DOHH2 (cell line): ENCODE measurements at regions not wholly inside any gene's neighbourhood (a gene's known extent, or its start where the extent isn't known, plus 50 kb on each side); places are given as distances from the start of the nearest gene placed in this dataset.

ENCODE experiments used
- H3F3A ChIP-seq: fragments of 200-600 bp; sonication (generic), shearing (Covaris generic); 2 replicates; pipeline ENCODE4 v1.6.0; 2016; ENCODE audit warnings: antibody characterized with exemption, mild to moderate bottlenecking; ENCODE audit not compliant: control insufficient read depth, insufficient read depth
- H3K27ac ChIP-seq: fragments of 200-600 bp; sonication (generic); 2 replicates; pipeline ENCODE4 v1.5.1; 2014; ENCODE audit warnings: low read depth, mild to moderate bottlenecking, low read length, moderate library complexity
- H3K27me3 ChIP-seq: fragments of 200-600 bp; sonication (generic); 2 replicates; pipeline ENCODE4 v1.6.1; 2014; ENCODE audit warnings: mild to moderate bottlenecking, low read length, mixed read lengths; ENCODE audit not compliant: control insufficient read depth
- H3K36me3 ChIP-seq: fragments of 200-600 bp; sonication (generic); 2 replicates; pipeline ENCODE4 v1.6.1; 2014; ENCODE audit warnings: mild to moderate bottlenecking, low read length, moderate library complexity, mixed read lengths; ENCODE audit not compliant: control insufficient read depth
- H3K4me1 ChIP-seq: fragments of 200-600 bp; sonication (generic); 2 replicates; pipeline ENCODE4 v1.6.1; 2014; ENCODE audit warnings: mild to moderate bottlenecking, low read length, mixed read lengths; ENCODE audit not compliant: control insufficient read depth
- H3K4me2 ChIP-seq: fragments of 200-600 bp; sonication (generic); 2 replicates; pipeline ENCODE4 v1.6.0; 2014; ENCODE audit warnings: mild to moderate bottlenecking, low read length, moderate library complexity
- H3K4me3 ChIP-seq: fragments of 200-600 bp; sonication (generic); 2 replicates; pipeline ENCODE4 v1.5.1; 2014; ENCODE audit warnings: mild to moderate bottlenecking, low read length, mixed read lengths
- H3K79me2 ChIP-seq: fragments of 200-600 bp; sonication (generic); 2 replicates; pipeline ENCODE4 v1.6.1; 2014; ENCODE audit warnings: mild to moderate bottlenecking, low read length, mixed read lengths; ENCODE audit not compliant: control insufficient read depth
- H3K9me2 ChIP-seq: fragments of 200-600 bp; sonication (generic); replicated peaks from 2 replicates; pipeline ENCODE4 v1.6.1; 2014; ENCODE audit warnings: mild to moderate bottlenecking, low read length, mixed read lengths; ENCODE audit not compliant: control insufficient read depth
- H3K9me3 ChIP-seq: fragments of 200-600 bp; sonication (generic); 2 replicates; pipeline ENCODE4 v1.6.1; 2014; ENCODE audit warnings: antibody characterized with exemption, low read length, mixed read lengths; ENCODE audit not compliant: control insufficient read depth, insufficient read depth
- H4K20me1 ChIP-seq: fragments of 200-600 bp; sonication (generic); 2 replicates; pipeline ENCODE4 v1.6.0; 2014; ENCODE audit warnings: low read depth, mild to moderate bottlenecking, antibody characterized with exemption, low read length, moderate library complexity; ENCODE audit not compliant: control insufficient read depth, insufficient read depth
- CTCF ChIP-seq: fragments of 200-600 bp; sonication (generic); IDR thresholded peaks from one replicate; pipeline ENCODE4 v1.5.1; 2014; ENCODE audit warnings: antibody characterized with exemption, mild to moderate bottlenecking, low read depth, low read length; ENCODE audit not compliant: poor library complexity, severe bottlenecking
- EZH2phosphoT487 ChIP-seq: fragments of 200-600 bp; sonication (generic); IDR thresholded peaks from 2 replicates; pipeline ENCODE4 v1.6.1; 2017; ENCODE audit warnings: borderline replicate concordance, mild to moderate bottlenecking, antibody characterized with exemption, low read length, moderate library complexity, mixed read lengths

GRCh38 chr4:43402393-43402792 lies 509.9 kb downstream of the GRXCR1 start:
- H4K20me1 ChIP-seq, result no peaks in the 10 kb centered on the region
- H3K4me2 ChIP-seq, result no peak overlapping the region
- no peaks in the 10 kb centered on the region for H3K36me3 ChIP-seq
- no peak overlapping the region for H3K4me3 ChIP-seq
- H3K27me3 ChIP-seq, result no peaks in the 10 kb centered on the region
- H3K4me1 ChIP-seq, result no peaks in the 10 kb centered on the region
- no peaks in the 10 kb centered on the region for H3K9me2 ChIP-seq
- no peak overlapping the region for H3K27ac ChIP-seq
- no peaks in the 10 kb centered on the region for H3F3A ChIP-seq
- no peaks in the 10 kb centered on the region for H3K79me2 ChIP-seq
- TF ChIP-seq CTCF (no peak), EZH2phosphoT487 (no peak)
- peaks cover 11% of the 10 kb centered on the region; the same call in 1 of the 2 replicates for H3K9me3 ChIP-seq

- Histone ChIP-seq H4K20me1 (no peaks in the 10 kb centered on the region), H3K9me2 (no peaks in the 10 kb centered on the region), H3K36me3 (no peaks in the 10 kb centered on the region), H3F3A (no peaks in the 10 kb centered on the region), H3K4me2 (no peak overlapping the region), H3K79me2 (no peaks in the 10 kb centered on the region), H3K9me3 (peaks cover 16% of the 10 kb centered on the region; the same call in 1 of the 2 replicates), H3K4me3 (no peak overlapping the region), H3K27me3 (no peaks in the 10 kb centered on the region), H3K27ac (no peak overlapping the region), H3K4me1 (no peaks in the 10 kb centered on the region)
- TF ChIP-seq CTCF, result no peak
- no peak for TF ChIP-seq EZH2phosphoT487
Observed at GRCh38 chr4:43410636-43411035, 518.1 kb downstream of the GRXCR1 start.

DNA sequence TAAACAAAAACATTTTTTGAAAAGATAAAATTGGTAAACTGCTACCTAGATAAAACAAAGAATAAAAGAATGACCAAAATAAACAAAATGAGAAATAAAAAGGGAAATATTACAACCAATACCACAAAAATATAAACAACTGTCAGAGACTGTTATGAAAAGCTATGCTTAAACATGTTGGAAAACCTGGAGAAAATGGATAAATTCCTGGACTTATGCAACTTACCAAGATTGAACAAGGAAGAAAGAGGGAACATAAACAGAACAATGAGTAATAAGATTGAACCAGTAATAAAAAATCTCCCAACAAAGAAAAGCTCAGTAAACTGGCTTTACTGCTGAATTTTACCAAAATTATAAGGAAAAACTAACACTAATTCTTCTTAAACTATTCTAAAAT lies 518.7 kb downstream of the GRXCR1 start:
- no peak overlapping the region for H3K4me3 ChIP-seq
- no peak overlapping the region for H3K27ac ChIP-seq
- H3F3A ChIP-seq, result no peaks in the 10 kb centered on the region
- TF ChIP-seq CTCF (no peak), EZH2phosphoT487 (no peak)
- peaks cover 16% of the 10 kb centered on the region; the same call in 1 of the 2 replicates for H3K9me3 ChIP-seq
- H3K4me2 ChIP-seq, result no peak overlapping the region
- H3K36me3 ChIP-seq, result no peaks in the 10 kb centered on the region
- H3K9me2 ChIP-seq, result no peaks in the 10 kb centered on the region
- H4K20me1 ChIP-seq, result no peaks in the 10 kb centered on the region
- H3K79me2 ChIP-seq, result no peaks in the 10 kb centered on the region
- H3K27me3 ChIP-seq, result no peaks in the 10 kb centered on the region
- no peaks in the 10 kb centered on the region for H3K4me1 ChIP-seq

DNA sequence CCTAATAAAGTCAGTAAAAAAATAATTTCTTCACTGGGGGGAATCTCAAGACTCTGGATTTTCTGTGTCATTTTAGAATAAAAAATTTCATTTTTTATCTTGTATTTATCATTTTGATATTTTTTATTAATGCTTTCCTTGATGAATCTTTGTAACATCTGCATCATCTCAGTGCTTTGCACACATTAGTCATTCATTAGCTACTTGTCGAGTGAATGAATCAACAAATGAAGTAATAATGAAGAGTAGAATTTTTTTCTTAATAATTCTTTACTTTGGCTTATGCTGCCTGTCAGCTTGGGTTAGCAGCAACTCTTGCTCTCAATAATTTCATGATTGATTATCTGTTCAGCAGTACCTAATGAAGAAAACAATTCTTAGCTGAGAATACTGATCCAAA lies 530.8 kb downstream of the GRXCR1 start:
- H3K27ac ChIP-seq, result no peak overlapping the region
- H3K9me2 ChIP-seq, result no peaks in the 10 kb centered on the region
- no peaks in the 10 kb centered on the region for H3K4me1 ChIP-seq
- TF ChIP-seq CTCF (no peak), EZH2phosphoT487 (no peak)
- no peaks in the 10 kb centered on the region for H3K27me3 ChIP-seq
- no peaks in the 10 kb centered on the region for H3K79me2 ChIP-seq
- no peaks in the 10 kb centered on the region for H4K20me1 ChIP-seq
- no peaks in the 10 kb centered on the region for H3K36me3 ChIP-seq
- H3K9me3 ChIP-seq, result no peaks in the 10 kb centered on the region
- H3K4me3 ChIP-seq, result no peak overlapping the region
- no peak overlapping the region for H3K4me2 ChIP-seq
- no peaks in the 10 kb centered on the region for H3F3A ChIP-seq
